ENCODE measurements at regions not wholly inside any gene's neighbourhood (a gene's known extent, or its start where the extent isn't known, plus 50 kb on each side); places are given as distances from the start of the nearest gene placed in this dataset.

DNA sequence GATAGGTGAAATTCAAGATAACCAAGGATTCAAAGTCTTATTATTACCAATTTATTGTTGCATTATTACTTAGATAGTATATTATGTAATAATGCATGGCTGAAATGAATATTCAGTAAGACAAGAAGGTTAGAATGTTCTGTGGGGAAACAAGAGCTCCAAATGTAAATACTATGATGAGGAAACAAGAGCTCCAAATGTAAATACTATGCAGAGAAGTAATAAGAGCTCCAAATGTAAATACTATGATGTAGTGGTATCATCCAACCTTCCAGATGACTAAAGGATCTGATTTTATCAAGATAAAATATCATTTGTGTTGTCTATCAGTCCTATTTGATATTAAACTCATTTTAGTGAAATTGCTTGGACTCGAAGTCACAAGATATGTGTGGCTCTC lies 82.2 kb upstream of the PCDH18 start:
- Histone ChIP-seq H3K27ac (ENCODE audit: poor library complexity, severe bottlenecking) (no peak overlapping the region), H3K36me3 (ENCODE audit: low read depth) (no peaks in the 10 kb centered on the region), H3K4me3 (ENCODE audit: severe bottlenecking) (no peak overlapping the region), H3K4me1 (ENCODE audit: insufficient read depth, poor library complexity, severe bottlenecking) (no peaks in the 10 kb centered on the region), H3K9me3 (ENCODE audit: severe bottlenecking) (no peaks in the 10 kb centered on the region), H3K27me3 (ENCODE audit: insufficient read depth, poor library complexity, severe bottlenecking) (no peaks in the 10 kb centered on the region)
- DNase-seq (ENCODE audit: low spot score), result no peak
- TF ChIP-seq, protein P1, sequence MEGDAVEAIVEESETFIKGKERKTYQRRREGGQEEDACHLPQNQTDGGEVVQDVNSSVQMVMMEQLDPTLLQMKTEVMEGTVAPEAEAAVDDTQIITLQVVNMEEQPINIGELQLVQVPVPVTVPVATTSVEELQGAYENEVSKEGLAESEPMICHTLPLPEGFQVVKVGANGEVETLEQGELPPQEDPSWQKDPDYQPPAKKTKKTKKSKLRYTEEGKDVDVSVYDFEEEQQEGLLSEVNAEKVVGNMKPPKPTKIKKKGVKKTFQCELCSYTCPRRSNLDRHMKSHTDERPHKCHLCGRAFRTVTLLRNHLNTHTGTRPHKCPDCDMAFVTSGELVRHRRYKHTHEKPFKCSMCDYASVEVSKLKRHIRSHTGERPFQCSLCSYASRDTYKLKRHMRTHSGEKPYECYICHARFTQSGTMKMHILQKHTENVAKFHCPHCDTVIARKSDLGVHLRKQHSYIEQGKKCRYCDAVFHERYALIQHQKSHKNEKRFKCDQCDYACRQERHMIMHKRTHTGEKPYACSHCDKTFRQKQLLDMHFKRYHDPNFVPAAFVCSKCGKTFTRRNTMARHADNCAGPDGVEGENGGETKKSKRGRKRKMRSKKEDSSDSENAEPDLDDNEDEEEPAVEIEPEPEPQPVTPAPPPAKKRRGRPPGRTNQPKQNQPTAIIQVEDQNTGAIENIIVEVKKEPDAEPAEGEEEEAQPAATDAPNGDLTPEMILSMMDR (IDR thresholded peaks at IDR 0.05; ENCODE audit: poor library complexity, severe bottlenecking), result no peak
- no peak; the same call in 2 of the 3 replicates for ATAC-seq (ENCODE audit: low read depth)

DNA sequence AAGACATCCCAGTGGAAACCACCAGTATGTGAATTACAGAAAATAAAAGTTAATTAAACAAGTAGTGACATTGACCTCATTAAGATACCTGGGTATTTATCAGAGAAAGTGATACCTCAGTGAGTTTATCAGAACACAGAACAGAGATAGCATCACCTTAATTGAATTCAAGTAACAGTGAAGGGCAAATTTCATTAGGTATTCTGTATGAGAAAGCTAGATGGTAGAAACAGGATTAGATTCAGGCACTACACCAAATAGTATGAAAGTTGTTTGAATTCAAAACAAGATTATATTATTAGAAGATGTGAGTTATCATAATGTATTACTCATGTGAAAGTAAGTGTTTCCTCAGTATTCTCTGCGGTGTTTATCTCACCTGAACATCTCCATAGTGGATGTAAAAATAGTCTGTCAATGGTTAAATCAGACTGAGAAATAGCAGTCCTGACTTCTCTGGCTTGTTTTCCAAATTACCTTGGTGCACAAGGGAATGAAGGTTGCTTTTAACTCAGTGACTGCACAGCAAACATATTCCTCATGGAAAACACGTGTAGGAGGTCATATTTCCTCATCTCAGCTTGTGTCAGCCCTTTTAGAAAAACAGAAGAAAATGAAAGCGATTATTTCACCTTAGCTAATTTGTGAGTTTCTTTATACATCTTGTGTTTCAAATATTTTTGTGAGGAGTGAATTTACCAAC lies 79.9 kb upstream of the PCDH18 start:
- no peak for ATAC-seq (ENCODE audit: low read depth)
- no peaks in the 10 kb centered on the region for H3K9me3 ChIP-seq (ENCODE audit: severe bottlenecking)
- no peak overlapping the region for H3K4me3 ChIP-seq (ENCODE audit: severe bottlenecking)
- no peaks in the 10 kb centered on the region for H3K4me1 ChIP-seq (ENCODE audit: insufficient read depth, poor library complexity, severe bottlenecking)
- no peak for DNase-seq (ENCODE audit: low spot score)
- TF ChIP-seq, protein P1 (IDR thresholded peaks at IDR 0.05; ENCODE audit: poor library complexity, severe bottlenecking), result no peak
- no peaks in the 10 kb centered on the region for H3K27me3 ChIP-seq (ENCODE audit: insufficient read depth, poor library complexity, severe bottlenecking)
- H3K27ac ChIP-seq (ENCODE audit: poor library complexity, severe bottlenecking), result no peak overlapping the region
- H3K36me3 ChIP-seq (ENCODE audit: low read depth), result no peaks in the 10 kb centered on the region

DNA sequence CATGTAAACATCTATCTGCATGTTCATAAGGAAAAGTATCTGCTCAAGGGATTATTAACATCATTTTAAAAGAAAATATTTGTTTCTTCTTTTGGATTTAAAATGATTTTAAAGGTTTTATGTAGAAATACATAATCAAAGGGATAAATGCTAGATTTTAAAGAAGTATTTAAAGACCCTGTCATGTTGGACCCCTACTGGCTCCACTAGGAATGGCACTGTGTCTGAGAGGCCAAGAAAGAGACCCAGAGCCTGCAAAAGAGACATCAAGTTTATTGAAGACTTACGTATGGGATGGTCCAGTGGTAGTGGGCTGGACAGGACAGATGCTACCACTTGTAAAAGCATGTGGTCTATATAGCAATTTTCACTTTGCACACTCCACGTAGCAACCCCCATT lies 78.7 kb upstream of the PCDH18 start:
- Histone ChIP-seq H3K4me3 (ENCODE audit: severe bottlenecking) (no peak overlapping the region), H3K4me1 (ENCODE audit: insufficient read depth, poor library complexity, severe bottlenecking) (no peaks in the 10 kb centered on the region), H3K27ac (ENCODE audit: poor library complexity, severe bottlenecking) (no peak overlapping the region), H3K36me3 (ENCODE audit: low read depth) (no peaks in the 10 kb centered on the region), H3K27me3 (ENCODE audit: insufficient read depth, poor library complexity, severe bottlenecking) (no peaks in the 10 kb centered on the region), H3K9me3 (ENCODE audit: severe bottlenecking) (no peaks in the 10 kb centered on the region)
- no peak for ATAC-seq (ENCODE audit: low read depth)
- TF ChIP-seq, protein P1 (IDR thresholded peaks at IDR 0.05; ENCODE audit: poor library complexity, severe bottlenecking), result peak; percentile 45
- no peak for DNase-seq (ENCODE audit: low spot score)

DNA sequence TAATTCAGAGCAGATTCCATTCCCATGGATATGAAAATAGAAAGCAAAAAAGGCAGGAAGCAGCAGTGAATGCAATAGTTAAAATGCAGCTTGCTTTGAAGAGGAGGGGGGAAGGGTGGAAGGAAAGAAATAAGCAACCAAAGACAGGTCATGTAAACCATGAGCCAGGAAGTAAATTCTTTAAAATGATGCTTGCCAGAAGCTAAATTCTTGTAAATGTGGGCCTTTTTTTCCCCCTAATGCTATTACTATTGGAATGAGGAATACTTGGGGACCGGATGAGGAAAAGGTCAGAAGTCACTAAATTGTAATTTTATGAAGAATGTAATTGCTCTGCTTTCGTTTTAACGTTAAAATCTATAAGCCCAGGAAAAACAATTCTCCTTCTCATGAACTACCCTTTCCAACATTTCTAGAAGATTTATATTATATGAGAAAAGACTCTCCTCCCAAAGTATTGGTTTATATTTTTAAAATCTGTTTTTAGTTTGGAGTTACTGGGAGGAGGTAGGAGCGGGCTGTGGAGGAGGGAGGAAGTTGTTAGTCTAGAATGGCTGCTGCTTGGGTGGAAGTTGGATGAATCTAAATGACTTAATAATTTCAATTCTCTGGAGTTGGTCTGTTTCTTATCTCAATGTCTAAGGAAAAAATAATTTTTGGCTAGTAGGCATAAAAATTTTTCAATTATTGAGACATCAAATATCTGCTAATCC lies 77.6 kb upstream of the PCDH18 start:
- Histone ChIP-seq H3K9me3 (ENCODE audit: severe bottlenecking) (no peaks in the 10 kb centered on the region), H3K4me1 (ENCODE audit: insufficient read depth, poor library complexity, severe bottlenecking) (no peaks in the 10 kb centered on the region), H3K27me3 (ENCODE audit: insufficient read depth, poor library complexity, severe bottlenecking) (no peaks in the 10 kb centered on the region), H3K36me3 (ENCODE audit: low read depth) (no peaks in the 10 kb centered on the region), H3K27ac (ENCODE audit: poor library complexity, severe bottlenecking) (no peak overlapping the region), H3K4me3 (ENCODE audit: severe bottlenecking) (no peak overlapping the region)
- TF ChIP-seq, protein P1 (IDR thresholded peaks at IDR 0.05; ENCODE audit: poor library complexity, severe bottlenecking), result no peak
- DNase-seq (ENCODE audit: low spot score) (no peak), ATAC-seq (ENCODE audit: low read depth) (no peak)

DNA sequence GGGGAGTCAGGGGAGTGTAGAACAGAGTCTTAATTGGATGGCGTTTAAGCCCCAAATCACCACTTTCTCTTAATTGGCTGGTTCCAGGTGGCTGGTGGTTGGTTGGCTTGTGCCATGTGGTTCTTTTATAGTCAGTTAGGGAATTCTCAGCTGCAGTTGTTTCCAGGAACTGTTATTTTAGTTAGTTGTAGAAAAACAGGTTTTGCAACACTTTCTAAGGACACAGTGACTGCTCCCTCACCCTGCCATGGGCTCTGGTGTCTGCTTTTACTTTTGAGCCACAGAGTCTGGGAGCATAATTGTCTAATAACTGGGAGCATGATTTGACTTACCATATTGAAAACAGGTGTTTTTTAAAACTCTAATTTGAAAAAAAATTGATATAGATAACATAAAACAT lies 75.8 kb upstream of the PCDH18 start:
- no peak overlapping the region for H3K27ac ChIP-seq (ENCODE audit: poor library complexity, severe bottlenecking)
- no peak overlapping the region for H3K4me3 ChIP-seq (ENCODE audit: severe bottlenecking)
- no peaks in the 10 kb centered on the region for H3K27me3 ChIP-seq (ENCODE audit: insufficient read depth, poor library complexity, severe bottlenecking)
- TF ChIP-seq, protein P1 (IDR thresholded peaks at IDR 0.05; ENCODE audit: poor library complexity, severe bottlenecking), result no peak
- no peaks in the 10 kb centered on the region for H3K36me3 ChIP-seq (ENCODE audit: low read depth)
- no peak for DNase-seq (ENCODE audit: low spot score)
- ATAC-seq (ENCODE audit: low read depth), result no peak
- H3K4me1 ChIP-seq (ENCODE audit: insufficient read depth, poor library complexity, severe bottlenecking), result no peaks in the 10 kb centered on the region
- no peaks in the 10 kb centered on the region for H3K9me3 ChIP-seq (ENCODE audit: severe bottlenecking)

Data from RWPE2 (cell line).